Tibial nerve (tissue), 4 donors: ENCODE measurements at regions not wholly inside any gene's neighbourhood (a gene's known extent, or its start where the extent isn't known, plus 50 kb on each side); places are given as distances from the start of the nearest gene placed in this dataset.

Experiments
- DNase-seq, 2 donors: peaks; one replicate each; pipeline ENCODE4 v3.0.0-alpha.2; 2019; ENCODE audit warnings: low spot score in 2 of 2
- H3K27ac ChIP-seq, 4 donors: fragments of 200-600 bp; sonication (generic) in 3 of 4; one replicate each; pipeline ENCODE4 v1.5.1; 2017 to 2019; ENCODE audit warnings: mild to moderate bottlenecking in 1 of 4
- H3K27me3 ChIP-seq, 2 donors: fragments of 200-600 bp; sonication (generic) in 1 of 2; one replicate each; pipeline versions ENCODE4 v1.5.1 to v1.6.0; 2017 to 2019
- H3K36me3 ChIP-seq, 3 donors: fragments of 200-600 bp; sonication (generic); one replicate each; pipeline ENCODE4 v1.5.1; 2018 to 2019
- H3K4me1 ChIP-seq, 4 donors: fragments of 200-600 bp; sonication (generic) in 3 of 4; one replicate each; pipeline ENCODE4 v1.5.1; 2017 to 2019
- H3K4me3 ChIP-seq, 4 donors: fragments of 200-600 bp; sonication (generic) in 3 of 4; one replicate each; pipeline ENCODE4 v1.5.1; 2017 to 2019; ENCODE audit warnings: mild to moderate bottlenecking in 1 of 4, moderate library complexity in 1 of 4
- H3K9me3 ChIP-seq, 4 donors: fragments of 200-600 bp; sonication (generic) in 3 of 4; one replicate each; pipeline ENCODE4 v1.5.1; 2017 to 2019
- CTCF ChIP-seq, 5 experiments: fragments of 200-600 bp in 3 of 5; fragments of 450-650 bp in 2 of 5; sonication (generic) in 3 of 5; IDR thresholded peaks; one replicate each; pipeline ENCODE4 v1.5.1; 2016 to 2019; ENCODE audit warnings: antibody characterized with exemption in 5 of 5, mild to moderate bottlenecking in 3 of 5, moderate library complexity in 2 of 5
- EP300 ChIP-seq, 2 donors: sonication (generic); formaldehyde crosslinking; IDR thresholded peaks; one replicate each; pipeline ENCODE4 v1.6.1; 2017; ENCODE audit warnings: antibody characterized with exemption in 2 of 2, mild to moderate bottlenecking in 1 of 2
- POLR2A ChIP-seq, 2 donors: fragments of 450-650 bp; IDR thresholded peaks; one replicate each; pipeline ENCODE4 v1.6.1; 2017; ENCODE audit warnings: antibody characterized with exemption in 2 of 2, mild to moderate bottlenecking in 2 of 2, moderate library complexity in 2 of 2
- WGBS, 2 donors: methylation state at CpG; one replicate each; pipeline ENCODE4 v1.1.5; 2018; 5-methylcytosine and 5-hydroxymethylcytosine counted together

- Histone ChIP-seq H3K27me3 (no peaks in the 10 kb centered on the region), H3K36me3 (no peaks in the 10 kb centered on the region), H3K9me3 (no peaks in the 10 kb centered on the region), H3K27ac (no peak overlapping the region), H3K4me3 (no peak overlapping the region), H3K4me1 (no peaks in the 10 kb centered on the region)
- 85 to 89% methylated on average over 13 of the region's 13 CpGs for WGBS, 2 donors
- TF ChIP-seq EP300 (IDR thresholded peaks at IDR 0.05) (no peak), CTCF (IDR thresholded peaks at IDR 0.05) (no peak), POLR2A (IDR thresholded peaks at IDR 0.05) (no peak)
- no peak for DNase-seq
Observed at GRCh38 chr9:113796646-113797426, 79.3 kb upstream of the ZNF618 start.

DNA sequence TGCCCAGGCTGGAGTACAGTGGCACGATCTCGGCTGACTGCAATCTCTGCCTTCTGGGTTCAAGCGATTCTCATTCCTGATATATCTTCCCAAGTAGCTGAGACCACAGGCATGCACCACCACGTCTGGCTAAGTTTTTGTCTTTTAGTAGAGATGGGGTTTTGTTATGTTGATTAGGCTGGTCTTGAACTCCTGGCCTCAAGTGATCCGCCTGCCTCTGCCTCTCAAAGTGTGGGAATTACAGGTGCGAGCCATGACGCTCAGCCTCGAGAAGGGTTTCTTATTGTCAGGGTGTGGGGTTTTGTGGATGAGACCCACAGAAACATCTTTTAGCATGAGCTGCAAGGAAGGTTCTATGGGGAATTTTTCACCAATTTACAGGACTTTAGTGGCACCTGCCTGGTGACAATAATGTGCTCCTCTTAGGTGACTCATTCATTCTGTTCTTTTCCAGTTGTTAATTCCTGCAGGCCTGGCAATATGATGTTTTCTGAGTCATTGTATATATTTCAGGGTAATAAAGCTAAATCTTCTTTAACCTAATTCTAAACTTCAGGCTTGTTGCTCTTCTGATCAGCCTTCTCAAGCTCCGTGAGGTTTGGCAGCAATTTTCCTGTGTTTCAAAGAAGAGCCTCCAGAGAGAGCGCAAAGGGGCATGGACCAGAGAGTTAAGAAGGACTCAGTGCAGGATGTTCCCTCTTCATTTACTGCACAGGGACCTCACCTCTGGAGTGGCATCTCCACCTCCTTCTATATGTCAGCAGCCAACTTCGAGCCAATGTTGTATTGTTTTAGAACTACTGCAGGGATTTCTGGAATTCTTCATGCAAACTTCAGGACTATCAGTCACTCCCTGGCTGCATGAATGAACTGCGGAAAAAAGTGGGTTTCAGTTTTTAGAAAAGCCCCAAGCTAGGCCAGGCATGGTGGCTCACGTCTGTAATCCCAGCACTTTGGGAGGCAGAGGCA is 77.8 kb upstream of the ZNF618 start:
- H3K4me1 ChIP-seq: no peaks in the 10 kb centered on the region
- DNase-seq: no peak
- no peak overlapping the region for H3K27ac ChIP-seq
- no peaks in the 10 kb centered on the region for H3K27me3 ChIP-seq
- H3K4me3 ChIP-seq: no peak overlapping the region
- no peaks in the 10 kb centered on the region for H3K9me3 ChIP-seq
- TF ChIP-seq CTCF (IDR thresholded peaks at IDR 0.05): no peak
- no peaks in the 10 kb centered on the region for H3K36me3 ChIP-seq
- WGBS, 2 donors: 83 to 85% methylated on average over 13 of the region's 13 CpGs

DNA sequence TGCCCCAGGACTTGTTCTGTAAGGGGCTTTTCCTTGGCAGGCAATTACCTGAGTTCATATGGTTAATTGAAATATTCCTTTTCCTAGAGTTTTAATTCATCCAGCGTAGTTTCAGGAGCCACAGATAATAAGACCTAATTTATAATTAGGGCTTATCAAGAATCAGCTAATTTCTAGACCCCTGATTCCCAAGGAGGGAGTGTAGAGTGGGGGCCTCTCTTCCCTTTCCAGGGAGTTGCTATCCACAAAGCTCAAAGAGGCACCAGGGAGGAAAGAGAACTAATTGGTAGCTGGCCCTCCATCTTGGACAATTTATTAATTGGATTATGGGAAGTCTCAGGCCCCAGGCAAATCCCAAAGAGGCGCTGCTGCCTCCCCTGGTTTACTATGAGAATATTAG is 75.8 kb upstream of the ZNF618 start:
- no peaks in the 10 kb centered on the region for H3K36me3 ChIP-seq
- no peak overlapping the region for H3K4me3 ChIP-seq
- no peaks in the 10 kb centered on the region for H3K27me3 ChIP-seq
- no peak for TF ChIP-seq CTCF (IDR thresholded peaks at IDR 0.05)
- TF ChIP-seq POLR2A (IDR thresholded peaks at IDR 0.05): no peak
- 89 to 96% methylated on average over 2 of the region's 2 CpGs for WGBS, 2 donors
- no peak for DNase-seq
- no peak overlapping the region for H3K27ac ChIP-seq
- H3K4me1 ChIP-seq: no peaks in the 10 kb centered on the region
- no peaks in the 10 kb centered on the region for H3K9me3 ChIP-seq

- Histone ChIP-seq H3K9me3 (no peaks in the 10 kb centered on the region), H3K4me1 (peaks cover 0 to 19% (median 0%) of the 10 kb centered on the region in 4 donors), H3K27ac (no peak overlapping the region), H3K27me3 (no peaks in the 10 kb centered on the region), H3K4me3 (no peak overlapping the region), H3K36me3 (no peaks in the 10 kb centered on the region)
- 79% methylated on average over 8 of the region's 8 CpGs for WGBS, 2 donors
- DNase-seq: no peak
- TF ChIP-seq CTCF (IDR thresholded peaks at IDR 0.05) (no peak), EP300 (IDR thresholded peaks at IDR 0.05) (no peak), POLR2A (IDR thresholded peaks at IDR 0.05) (no peak)
Observed at GRCh38 chr9:113803811-113804589, 72.1 kb upstream of the ZNF618 start.
